ENCODE measurements at regions not wholly inside any gene's neighbourhood (a gene's known extent, or its start where the extent isn't known, plus 50 kb on each side); places are given as distances from the start of the nearest gene placed in this dataset.

DNA sequence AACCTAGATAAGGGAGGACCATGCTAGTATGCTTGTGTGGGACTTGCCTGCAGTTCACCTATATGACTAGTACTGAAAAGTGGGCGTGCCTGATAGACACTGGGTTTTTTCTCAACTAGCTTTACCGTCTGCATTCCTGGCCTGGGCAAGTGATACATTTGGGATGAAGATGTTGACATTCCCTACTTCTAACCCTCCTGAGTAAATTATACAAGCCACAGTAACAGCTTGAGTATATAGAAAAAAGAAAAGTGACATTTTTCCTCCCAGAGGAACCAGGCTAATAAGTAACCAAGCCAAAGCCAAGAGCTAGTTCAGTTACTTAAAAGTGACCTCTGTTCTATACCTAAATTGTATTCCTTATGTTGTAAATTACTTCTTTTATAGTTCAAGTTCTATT lies 153.8 kb upstream of the CYLC2 start:
- no peak for DNase-seq (ENCODE audit: low spot score)
- TF ChIP-seq, protein P1, sequence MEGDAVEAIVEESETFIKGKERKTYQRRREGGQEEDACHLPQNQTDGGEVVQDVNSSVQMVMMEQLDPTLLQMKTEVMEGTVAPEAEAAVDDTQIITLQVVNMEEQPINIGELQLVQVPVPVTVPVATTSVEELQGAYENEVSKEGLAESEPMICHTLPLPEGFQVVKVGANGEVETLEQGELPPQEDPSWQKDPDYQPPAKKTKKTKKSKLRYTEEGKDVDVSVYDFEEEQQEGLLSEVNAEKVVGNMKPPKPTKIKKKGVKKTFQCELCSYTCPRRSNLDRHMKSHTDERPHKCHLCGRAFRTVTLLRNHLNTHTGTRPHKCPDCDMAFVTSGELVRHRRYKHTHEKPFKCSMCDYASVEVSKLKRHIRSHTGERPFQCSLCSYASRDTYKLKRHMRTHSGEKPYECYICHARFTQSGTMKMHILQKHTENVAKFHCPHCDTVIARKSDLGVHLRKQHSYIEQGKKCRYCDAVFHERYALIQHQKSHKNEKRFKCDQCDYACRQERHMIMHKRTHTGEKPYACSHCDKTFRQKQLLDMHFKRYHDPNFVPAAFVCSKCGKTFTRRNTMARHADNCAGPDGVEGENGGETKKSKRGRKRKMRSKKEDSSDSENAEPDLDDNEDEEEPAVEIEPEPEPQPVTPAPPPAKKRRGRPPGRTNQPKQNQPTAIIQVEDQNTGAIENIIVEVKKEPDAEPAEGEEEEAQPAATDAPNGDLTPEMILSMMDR (IDR thresholded peaks at IDR 0.05), result no peak
- no peaks in the 10 kb centered on the region for H3K27me3 ChIP-seq
- H3K4me3 ChIP-seq, result no peak overlapping the region
- no peaks in the 10 kb centered on the region for H3K9me3 ChIP-seq
- no peaks in the 10 kb centered on the region for H3K36me3 ChIP-seq
- H3K4me1 ChIP-seq, result no peaks in the 10 kb centered on the region
- no peak overlapping the region for H3K27ac ChIP-seq

DNA sequence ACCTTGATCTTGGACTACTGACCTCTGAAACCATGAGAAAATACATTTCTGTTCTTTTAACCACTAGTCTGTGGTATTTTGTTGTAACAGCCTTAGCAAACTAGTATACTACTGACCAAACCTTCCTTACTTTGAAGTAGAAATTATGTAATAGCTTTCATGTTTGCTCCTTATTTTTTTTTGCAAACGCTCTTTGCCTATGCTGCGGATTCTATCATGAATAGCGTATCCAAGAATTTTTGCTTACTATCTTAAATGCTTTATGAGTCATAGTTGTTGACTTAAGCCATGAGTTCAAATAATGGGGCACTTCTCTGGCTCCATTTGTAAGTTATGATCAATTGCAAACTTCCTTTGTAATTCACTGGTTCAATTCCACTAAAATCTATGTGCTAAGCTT lies 154.8 kb upstream of the CYLC2 start:
- no peak overlapping the region for H3K4me3 ChIP-seq
- no peaks in the 10 kb centered on the region for H3K4me1 ChIP-seq
- no peaks in the 10 kb centered on the region for H3K36me3 ChIP-seq
- no peaks in the 10 kb centered on the region for H3K9me3 ChIP-seq
- TF ChIP-seq, protein P1 (IDR thresholded peaks at IDR 0.05), result no peak
- DNase-seq (ENCODE audit: low spot score), result no peak
- no peak overlapping the region for H3K27ac ChIP-seq
- no peaks in the 10 kb centered on the region for H3K27me3 ChIP-seq

DNA sequence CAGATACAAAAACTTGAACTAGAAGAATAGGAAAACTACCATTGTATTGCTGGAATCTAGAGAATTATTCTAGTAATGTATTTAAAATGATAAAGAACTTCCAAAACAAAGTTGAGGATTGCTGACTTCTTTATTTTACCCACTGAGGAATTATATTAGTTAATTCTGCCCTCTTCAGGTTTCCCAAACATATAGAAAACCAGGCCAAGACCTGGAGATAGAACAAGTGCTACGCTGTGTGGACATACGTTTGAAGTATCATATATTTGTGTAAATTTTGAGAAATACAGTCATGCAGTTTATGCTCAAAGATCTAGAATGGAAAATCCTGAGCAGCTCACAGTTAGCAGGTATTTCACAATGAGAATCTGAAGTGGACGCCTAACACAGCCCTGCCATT lies 162.3 kb upstream of the CYLC2 start:
- no peak overlapping the region for H3K27ac ChIP-seq
- H3K4me3 ChIP-seq, result no peak overlapping the region
- no peaks in the 10 kb centered on the region for H3K36me3 ChIP-seq
- no peaks in the 10 kb centered on the region for H3K27me3 ChIP-seq
- H3K9me3 ChIP-seq, result no peaks in the 10 kb centered on the region
- DNase-seq (ENCODE audit: low spot score), result no peak
- no peaks in the 10 kb centered on the region for H3K4me1 ChIP-seq
- TF ChIP-seq, protein P1 (IDR thresholded peaks at IDR 0.05), result no peak

DNA sequence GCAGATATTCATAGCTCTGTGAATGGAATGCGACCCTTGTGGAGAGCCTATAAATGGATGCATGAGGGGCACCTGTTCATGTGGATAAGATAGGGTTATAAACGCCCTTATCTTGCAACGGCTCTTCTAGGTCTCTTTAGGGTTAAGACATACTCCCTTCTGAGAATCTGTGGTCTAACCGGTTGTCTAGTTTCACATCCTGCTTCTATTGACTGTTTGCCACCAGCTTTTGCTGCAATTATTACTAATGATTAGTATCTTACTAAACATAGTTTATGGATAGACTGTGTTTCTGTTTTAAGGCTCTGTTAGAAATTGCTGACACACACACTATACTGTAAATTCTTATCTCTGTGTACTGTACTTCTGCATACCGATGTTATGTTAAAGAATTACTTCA lies 198.9 kb upstream of the CYLC2 start:
- H3K27ac ChIP-seq, result no peak overlapping the region
- no peaks in the 10 kb centered on the region for H3K36me3 ChIP-seq
- no peak overlapping the region for H3K4me3 ChIP-seq
- TF ChIP-seq, protein P1 (IDR thresholded peaks at IDR 0.05), result no peak
- H3K9me3 ChIP-seq, result no peaks in the 10 kb centered on the region
- H3K4me1 ChIP-seq, result no peaks in the 10 kb centered on the region
- no peak for DNase-seq (ENCODE audit: low spot score)
- H3K27me3 ChIP-seq, result no peaks in the 10 kb centered on the region

GRCh38 chr9:102795532-102795931 lies 199.6 kb upstream of the CYLC2 start:
- H3K27ac ChIP-seq, result no peak overlapping the region
- DNase-seq (ENCODE audit: low spot score), result no peak
- H3K36me3 ChIP-seq, result no peaks in the 10 kb centered on the region
- H3K27me3 ChIP-seq, result no peaks in the 10 kb centered on the region
- TF ChIP-seq, protein P1 (IDR thresholded peaks at IDR 0.05), result no peak
- no peaks in the 10 kb centered on the region for H3K4me1 ChIP-seq
- H3K4me3 ChIP-seq, result no peak overlapping the region
- no peaks in the 10 kb centered on the region for H3K9me3 ChIP-seq

GRCh38 chr9:102779356-102779755 lies 215.8 kb upstream of the CYLC2 start:
- H3K36me3 ChIP-seq, result no peaks in the 10 kb centered on the region
- DNase-seq (ENCODE audit: low spot score), result no peak

More at GRCh38 chr9:102779356-102779755, 215.8 kb upstream of the CYLC2 start:
- Histone ChIP-seq H3K27me3 (no peaks in the 10 kb centered on the region), H3K4me1 (no peaks in the 10 kb centered on the region), H3K27ac (no peak overlapping the region), H3K9me3 (no peaks in the 10 kb centered on the region), H3K4me3 (no peak overlapping the region)
- TF ChIP-seq, protein P1 (IDR thresholded peaks at IDR 0.05), result no peak

All from right atrium auricular region (tissue), 2 donors.